Panc1 (cell line): ENCODE measurements at regions not wholly inside any gene's neighbourhood (a gene's known extent, or its start where the extent isn't known, plus 50 kb on each side); places are given as distances from the start of the nearest gene placed in this dataset.

Experiments used
- ATAC-seq: fragments of 200-7000 bp; cut with Tn5 transposase; 2 replicates; pipeline ENCODE4 v1.9.1; 2020; ENCODE audit warnings: mild to moderate bottlenecking, moderate library complexity
- BruUV-seq: library from RNA; stranded (reverse); fragments of 400-500 nt; replicated peaks from 2 replicates; lab custom pipeline; 2021; lab: Mats Ljungman, UMichigan
- CTCF ChIA-PET: fragments of 300-600 bp; sonication (Branson Sonifier 250); formaldehyde crosslinking; loops from one replicate; lab custom pipeline; 2022; ENCODE audit warnings: antibody characterized with exemption; lab: Charles Lee
- POLR2A ChIA-PET: fragments of 300-600 bp; sonication (Branson Sonifier 250); formaldehyde crosslinking; loops from one replicate; lab custom pipeline; 2022; ENCODE audit warnings: antibody characterized with exemption; lab: Charles Lee
- DNase-seq: peaks from one replicate; pipeline ENCODE4 v3.0.0-alpha.2; 2010; ENCODE audit warnings: low read depth, low spot score
- H3K27ac ChIP-seq: 2 replicates; pipeline ENCODE4 v1.5.1; 2011; ENCODE audit warnings: mild to moderate bottlenecking, low read length, inconsistent platforms
- H3K27me3 ChIP-seq: fragments of 200-500 bp; sonication (Bioruptor generic); 2 replicates; pipeline ENCODE4 v1.6.0; 2014; ENCODE audit warnings: low read length, inconsistent platforms; ENCODE audit not compliant: control insufficient read depth, insufficient read depth
- H3K36me3 ChIP-seq: fragments of 200-500 bp; sonication (Bioruptor generic); 2 replicates; pipeline ENCODE4 v1.5.1; 2014; ENCODE audit warnings: inconsistent platforms, mild to moderate bottlenecking, low read length, moderate library complexity; ENCODE audit not compliant: control insufficient read depth, insufficient read depth
- H3K4me1 ChIP-seq: 2 replicates; pipeline ENCODE4 v1.5.1; 2011; ENCODE audit warnings: inconsistent platforms, mild to moderate bottlenecking, low read length, moderate library complexity; ENCODE audit not compliant: control insufficient read depth, insufficient read depth
- H3K4me3 ChIP-seq, 2 experiments: 2 replicates each; pipeline ENCODE4 v1.5.1; 2011 to 2012; ENCODE audit warnings: low read depth in 2 of 2, low read length in 2 of 2, mild to moderate bottlenecking in 2 of 2, inconsistent platforms in 1 of 2, moderate library complexity in 1 of 2
- H3K9me3 ChIP-seq: fragments of 200-500 bp; sonication (Bioruptor generic); 2 replicates; pipeline ENCODE4 v1.5.1; 2014; ENCODE audit warnings: low read depth, mild to moderate bottlenecking, inconsistent platforms, low read length, moderate library complexity; ENCODE audit not compliant: control insufficient read depth, insufficient read depth
- POLR2AphosphoS5 ChIP-seq: IDR thresholded peaks from 2 replicates; pipeline ENCODE4 v1.6.1; 2012; ENCODE audit warnings: mild to moderate bottlenecking, low read depth, low read length, moderate library complexity
- SIN3A ChIP-seq: IDR thresholded peaks from 2 replicates; pipeline ENCODE4 v1.6.1; 2012; ENCODE audit warnings: low read depth, mild to moderate bottlenecking, low read length, moderate library complexity, borderline replicate concordance; ENCODE audit not compliant: insufficient read depth
- TCF7L2 ChIP-seq: IDR thresholded peaks from 2 replicates; pipeline ENCODE4 v1.6.1; 2011; ENCODE audit warnings: mild to moderate bottlenecking, low read depth, low read length, inconsistent platforms
- in situ Hi-C: cut with HindIII; loops from 2 replicates; pipeline ENCODE4 v1.10.0; 2016; ENCODE audit warnings: low sequenced_read_pairs, low pct_unique_long_range_greater_than_20kb
- intact Hi-C: fragments of 100-400 bp; cut with micrococcal nuclease; formaldehyde crosslinking; loops from one replicate; pipeline ENCODE4 v1.10.0; 2022; ENCODE audit not compliant: unreplicated experiment
- TF ChIP-seq, protein P1 (sequence below): fragments of 450-650 bp; IDR thresholded peaks from 2 replicates; pipeline ENCODE4 v1.5.1; 2017; ENCODE audit warnings: mild to moderate bottlenecking
- TF ChIP-seq, protein P2 (sequence below), 2 experiments: IDR thresholded peaks; 2 replicates each; pipeline ENCODE4 v1.6.1; 2011 to 2012; ENCODE audit warnings: low read depth in 2 of 2, control low read depth in 1 of 2, low read length in 1 of 2, mild to moderate bottlenecking in 1 of 2, moderate library complexity in 1 of 2; ENCODE audit not compliant: insufficient read depth in 1 of 2

DNA sequence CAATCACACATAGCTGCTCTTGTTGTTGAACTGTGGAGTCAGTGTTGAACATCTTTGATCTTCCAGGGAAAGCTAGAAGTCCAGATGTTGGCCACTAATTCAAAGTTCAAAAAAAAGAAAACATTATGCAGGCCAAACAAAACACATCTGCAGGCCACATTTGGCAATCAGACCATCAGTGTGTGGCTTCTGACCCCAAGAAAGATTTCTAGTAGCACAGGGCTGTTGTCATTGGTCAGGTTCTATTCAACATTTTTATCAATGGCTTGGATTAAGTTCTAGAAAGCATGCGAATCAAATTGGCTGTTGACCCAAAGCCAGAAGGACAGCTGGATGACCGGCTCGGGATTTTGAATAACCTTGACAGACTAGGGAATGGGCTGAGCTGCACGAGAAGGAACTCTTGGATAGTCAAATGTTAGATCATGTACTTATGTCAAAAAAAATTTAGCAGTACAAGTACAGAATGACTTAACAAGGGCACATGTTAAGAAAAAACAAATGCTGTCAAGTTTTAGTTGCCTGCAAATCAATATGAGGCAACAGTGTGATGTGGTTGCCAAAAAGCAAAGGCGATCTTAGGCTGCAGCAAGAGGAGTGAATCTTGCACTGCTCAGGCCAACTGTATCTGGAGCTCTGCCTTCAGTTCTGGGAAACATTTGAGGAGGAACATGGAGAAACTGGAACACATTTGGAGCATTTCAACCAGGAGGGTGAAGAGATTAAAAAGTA is 187.6 kb downstream of the RGS9 start:
- intact Hi-C loops: no loop called here
- no peaks in the 10 kb centered on the region for H3K9me3 ChIP-seq
- H3K27me3 ChIP-seq: no peaks in the 10 kb centered on the region; the same call in 1 of the 2 replicates
- no peaks in the 10 kb centered on the region for H3K4me1 ChIP-seq
- in situ Hi-C loops: no loop called here
- no peak overlapping the region for H3K4me3 ChIP-seq
- no peak for DNase-seq
- H3K27ac ChIP-seq: no peak overlapping the region
- CTCF ChIA-PET: no interaction called here
- POLR2A ChIA-PET: interaction anchor here (0.6 kb wide), 1 partner anchor 27 kb away, joined by 4 read pairs; no protein-coding TSS in a partner anchor
- H3K36me3 ChIP-seq: no peaks in the 10 kb centered on the region
- TF ChIP-seq, protein P1, sequence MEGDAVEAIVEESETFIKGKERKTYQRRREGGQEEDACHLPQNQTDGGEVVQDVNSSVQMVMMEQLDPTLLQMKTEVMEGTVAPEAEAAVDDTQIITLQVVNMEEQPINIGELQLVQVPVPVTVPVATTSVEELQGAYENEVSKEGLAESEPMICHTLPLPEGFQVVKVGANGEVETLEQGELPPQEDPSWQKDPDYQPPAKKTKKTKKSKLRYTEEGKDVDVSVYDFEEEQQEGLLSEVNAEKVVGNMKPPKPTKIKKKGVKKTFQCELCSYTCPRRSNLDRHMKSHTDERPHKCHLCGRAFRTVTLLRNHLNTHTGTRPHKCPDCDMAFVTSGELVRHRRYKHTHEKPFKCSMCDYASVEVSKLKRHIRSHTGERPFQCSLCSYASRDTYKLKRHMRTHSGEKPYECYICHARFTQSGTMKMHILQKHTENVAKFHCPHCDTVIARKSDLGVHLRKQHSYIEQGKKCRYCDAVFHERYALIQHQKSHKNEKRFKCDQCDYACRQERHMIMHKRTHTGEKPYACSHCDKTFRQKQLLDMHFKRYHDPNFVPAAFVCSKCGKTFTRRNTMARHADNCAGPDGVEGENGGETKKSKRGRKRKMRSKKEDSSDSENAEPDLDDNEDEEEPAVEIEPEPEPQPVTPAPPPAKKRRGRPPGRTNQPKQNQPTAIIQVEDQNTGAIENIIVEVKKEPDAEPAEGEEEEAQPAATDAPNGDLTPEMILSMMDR: no peak
- TF ChIP-seq POLR2AphosphoS5 (no peak), SIN3A (no peak), TCF7L2 (no peak)
- TF ChIP-seq, protein P2, sequence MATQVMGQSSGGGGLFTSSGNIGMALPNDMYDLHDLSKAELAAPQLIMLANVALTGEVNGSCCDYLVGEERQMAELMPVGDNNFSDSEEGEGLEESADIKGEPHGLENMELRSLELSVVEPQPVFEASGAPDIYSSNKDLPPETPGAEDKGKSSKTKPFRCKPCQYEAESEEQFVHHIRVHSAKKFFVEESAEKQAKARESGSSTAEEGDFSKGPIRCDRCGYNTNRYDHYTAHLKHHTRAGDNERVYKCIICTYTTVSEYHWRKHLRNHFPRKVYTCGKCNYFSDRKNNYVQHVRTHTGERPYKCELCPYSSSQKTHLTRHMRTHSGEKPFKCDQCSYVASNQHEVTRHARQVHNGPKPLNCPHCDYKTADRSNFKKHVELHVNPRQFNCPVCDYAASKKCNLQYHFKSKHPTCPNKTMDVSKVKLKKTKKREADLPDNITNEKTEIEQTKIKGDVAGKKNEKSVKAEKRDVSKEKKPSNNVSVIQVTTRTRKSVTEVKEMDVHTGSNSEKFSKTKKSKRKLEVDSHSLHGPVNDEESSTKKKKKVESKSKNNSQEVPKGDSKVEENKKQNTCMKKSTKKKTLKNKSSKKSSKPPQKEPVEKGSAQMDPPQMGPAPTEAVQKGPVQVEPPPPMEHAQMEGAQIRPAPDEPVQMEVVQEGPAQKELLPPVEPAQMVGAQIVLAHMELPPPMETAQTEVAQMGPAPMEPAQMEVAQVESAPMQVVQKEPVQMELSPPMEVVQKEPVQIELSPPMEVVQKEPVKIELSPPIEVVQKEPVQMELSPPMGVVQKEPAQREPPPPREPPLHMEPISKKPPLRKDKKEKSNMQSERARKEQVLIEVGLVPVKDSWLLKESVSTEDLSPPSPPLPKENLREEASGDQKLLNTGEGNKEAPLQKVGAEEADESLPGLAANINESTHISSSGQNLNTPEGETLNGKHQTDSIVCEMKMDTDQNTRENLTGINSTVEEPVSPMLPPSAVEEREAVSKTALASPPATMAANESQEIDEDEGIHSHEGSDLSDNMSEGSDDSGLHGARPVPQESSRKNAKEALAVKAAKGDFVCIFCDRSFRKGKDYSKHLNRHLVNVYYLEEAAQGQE (IDR thresholded peaks at IDR 0.05; ENCODE audit: insufficient read depth in 1 of 2, low read depth in 2 of 2, low read length in 1 of 2): no peak
- ATAC-seq: no peak
- BruUV-seq: no TSS peak

DNA sequence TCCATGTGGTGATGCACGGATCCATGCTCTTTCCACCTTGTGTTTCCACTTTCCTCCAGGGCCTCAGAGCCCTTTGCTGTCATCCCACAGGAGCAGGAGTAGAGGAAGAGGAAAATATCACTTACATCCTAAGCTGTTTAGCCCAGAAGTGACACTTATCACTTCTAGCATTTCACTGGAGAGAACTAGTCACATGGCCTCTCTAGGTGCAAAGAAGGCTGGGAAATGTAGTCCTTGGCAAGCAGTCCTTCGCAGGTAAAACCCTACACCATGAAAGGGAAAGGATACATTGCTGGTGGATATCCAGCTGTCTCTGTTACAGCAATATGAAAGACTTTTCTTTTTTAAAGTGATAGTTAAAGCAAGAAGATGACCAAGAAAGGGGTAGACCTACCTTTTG is 185.9 kb downstream of the RGS9 start:
- Histone ChIP-seq H3K4me1 (no peaks in the 10 kb centered on the region), H3K36me3 (no peaks in the 10 kb centered on the region), H3K9me3 (no peaks in the 10 kb centered on the region), H3K4me3 (no peak overlapping the region), H3K27ac (no peak overlapping the region), H3K27me3 (no peaks in the 10 kb centered on the region; the same call in 1 of the 2 replicates)
- BruUV-seq: no TSS peak
- TF ChIP-seq SIN3A: no peak
- TF ChIP-seq POLR2AphosphoS5: no peak
- TF ChIP-seq, protein P2 (IDR thresholded peaks at IDR 0.05; ENCODE audit: insufficient read depth in 1 of 2, low read depth in 2 of 2, low read length in 1 of 2): no peak
- TF ChIP-seq, protein P1: no peak
- no peak for TF ChIP-seq TCF7L2
- ChIA-PET CTCF (no interaction called here), POLR2A (no interaction called here)
- in situ Hi-C loops: no loop called here
- no peak for ATAC-seq
- intact Hi-C loops: no loop called here
- no peak for DNase-seq
